HepG2 (cell line): ENCODE measurements at regions not wholly inside any gene's neighbourhood (a gene's known extent, or its start where the extent isn't known, plus 50 kb on each side); places are given as distances from the start of the nearest gene placed in this dataset.

ENCODE experiments used
- ARNTL ChIP-seq: sonication (generic); formaldehyde crosslinking; IDR thresholded peaks from 2 replicates; pipeline ENCODE4 v1.4.0; 2020; ENCODE audit warnings: mild to moderate bottlenecking, missing genetic modification reagents
- CENPT ChIP-seq: sonication (generic); formaldehyde crosslinking; IDR thresholded peaks from 2 replicates; pipeline ENCODE4 v1.8.0; 2022; ENCODE audit warnings: low read depth, mild to moderate bottlenecking, moderate library complexity, missing genetic modification reagents
- ETV5 ChIP-seq: IDR thresholded peaks from 2 replicates; pipeline ENCODE4 v1.6.1; 2018; ENCODE audit warnings: missing biosample characterization, missing genetic modification reagents, inconsistent platforms, borderline replicate concordance
- TAF1 ChIP-seq: sonication (generic); formaldehyde crosslinking; IDR thresholded peaks from 2 replicates; pipeline ENCODE4 v1.4.0; 2020; ENCODE audit warnings: missing genetic modification reagents

DNA sequence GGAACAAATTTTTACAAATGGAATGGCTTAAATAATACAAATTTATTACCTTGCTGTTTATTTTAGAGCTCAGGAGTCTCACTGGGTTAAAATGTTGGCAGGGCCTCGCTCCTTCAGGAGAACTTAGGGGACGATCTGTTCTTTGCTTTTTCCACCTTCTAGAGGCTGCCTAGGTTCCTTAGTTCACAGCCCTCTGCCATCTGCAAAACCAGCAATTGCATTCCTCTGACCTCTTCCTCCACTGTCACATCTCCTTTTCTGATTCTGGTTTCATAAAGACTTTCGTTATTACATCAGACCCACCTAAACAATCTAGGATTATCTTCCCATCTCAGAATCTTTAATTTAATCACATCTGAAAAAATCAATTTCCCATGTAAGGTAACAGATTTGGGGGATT, 249.6 kb upstream of the SPRY2 start:
- TF ChIP-seq TAF1 (CRISPR knock-in tag) (no peak), ARNTL (no peak), CENPT (CRISPR knock-in tag) (no peak), ETV5 (CRISPR knock-in tag) (no peak)
